Panc1 (cell line): ENCODE measurements at regions not wholly inside any gene's neighbourhood (a gene's known extent, or its start where the extent isn't known, plus 50 kb on each side); places are given as distances from the start of the nearest gene placed in this dataset.

Source experiments
- ATAC-seq: fragments of 200-7000 bp; cut with Tn5 transposase; 2 replicates; pipeline ENCODE4 v1.9.1; 2020; ENCODE audit warnings: mild to moderate bottlenecking, moderate library complexity
- BruUV-seq: library from RNA; stranded (reverse); fragments of 400-500 nt; replicated peaks from 2 replicates; lab custom pipeline; 2021; lab: Mats Ljungman, UMichigan
- CTCF ChIA-PET: fragments of 300-600 bp; sonication (Branson Sonifier 250); formaldehyde crosslinking; loops from one replicate; lab custom pipeline; 2022; ENCODE audit warnings: antibody characterized with exemption; lab: Charles Lee
- POLR2A ChIA-PET: fragments of 300-600 bp; sonication (Branson Sonifier 250); formaldehyde crosslinking; loops from one replicate; lab custom pipeline; 2022; ENCODE audit warnings: antibody characterized with exemption; lab: Charles Lee
- DNase-seq: peaks from one replicate; pipeline ENCODE4 v3.0.0-alpha.2; 2010; ENCODE audit warnings: low read depth, low spot score
- H3K27ac ChIP-seq: 2 replicates; pipeline ENCODE4 v1.5.1; 2011; ENCODE audit warnings: mild to moderate bottlenecking, low read length, inconsistent platforms
- H3K27me3 ChIP-seq: fragments of 200-500 bp; sonication (Bioruptor generic); 2 replicates; pipeline ENCODE4 v1.6.0; 2014; ENCODE audit warnings: low read length, inconsistent platforms; ENCODE audit not compliant: control insufficient read depth, insufficient read depth
- H3K36me3 ChIP-seq: fragments of 200-500 bp; sonication (Bioruptor generic); 2 replicates; pipeline ENCODE4 v1.5.1; 2014; ENCODE audit warnings: inconsistent platforms, mild to moderate bottlenecking, low read length, moderate library complexity; ENCODE audit not compliant: control insufficient read depth, insufficient read depth
- H3K4me1 ChIP-seq: 2 replicates; pipeline ENCODE4 v1.5.1; 2011; ENCODE audit warnings: inconsistent platforms, mild to moderate bottlenecking, low read length, moderate library complexity; ENCODE audit not compliant: control insufficient read depth, insufficient read depth
- H3K4me3 ChIP-seq, 2 experiments: 2 replicates each; pipeline ENCODE4 v1.5.1; 2011 to 2012; ENCODE audit warnings: low read depth in 2 of 2, low read length in 2 of 2, mild to moderate bottlenecking in 2 of 2, inconsistent platforms in 1 of 2, moderate library complexity in 1 of 2
- H3K9me3 ChIP-seq: fragments of 200-500 bp; sonication (Bioruptor generic); 2 replicates; pipeline ENCODE4 v1.5.1; 2014; ENCODE audit warnings: low read depth, mild to moderate bottlenecking, inconsistent platforms, low read length, moderate library complexity; ENCODE audit not compliant: control insufficient read depth, insufficient read depth
- CTCF ChIP-seq: fragments of 450-650 bp; IDR thresholded peaks from 2 replicates; pipeline ENCODE4 v1.5.1; 2017; ENCODE audit warnings: mild to moderate bottlenecking
- POLR2AphosphoS5 ChIP-seq: IDR thresholded peaks from 2 replicates; pipeline ENCODE4 v1.6.1; 2012; ENCODE audit warnings: mild to moderate bottlenecking, low read depth, low read length, moderate library complexity
- REST ChIP-seq, 2 experiments: IDR thresholded peaks; 2 replicates each; pipeline ENCODE4 v1.6.1; 2011 to 2012; ENCODE audit warnings: low read depth in 2 of 2, control low read depth in 1 of 2, low read length in 1 of 2, mild to moderate bottlenecking in 1 of 2, moderate library complexity in 1 of 2; ENCODE audit not compliant: insufficient read depth in 1 of 2
- SIN3A ChIP-seq: IDR thresholded peaks from 2 replicates; pipeline ENCODE4 v1.6.1; 2012; ENCODE audit warnings: low read depth, mild to moderate bottlenecking, low read length, moderate library complexity, borderline replicate concordance; ENCODE audit not compliant: insufficient read depth
- TCF7L2 ChIP-seq: IDR thresholded peaks from 2 replicates; pipeline ENCODE4 v1.6.1; 2011; ENCODE audit warnings: mild to moderate bottlenecking, low read depth, low read length, inconsistent platforms
- in situ Hi-C: cut with HindIII; loops from 2 replicates; pipeline ENCODE4 v1.10.0; 2016; ENCODE audit warnings: low sequenced_read_pairs, low pct_unique_long_range_greater_than_20kb
- intact Hi-C: fragments of 100-400 bp; cut with micrococcal nuclease; formaldehyde crosslinking; loops from one replicate; pipeline ENCODE4 v1.10.0; 2022; ENCODE audit not compliant: unreplicated experiment

- Histone ChIP-seq H3K4me3 (no peak overlapping the region), H3K9me3 (no peaks in the 10 kb centered on the region), H3K27ac (no peak overlapping the region), H3K36me3 (no peaks in the 10 kb centered on the region), H3K4me1 (no peaks in the 10 kb centered on the region), H3K27me3 (no peaks in the 10 kb centered on the region; the same call in 1 of the 2 replicates)
- CTCF ChIA-PET, result no interaction called here
- intact Hi-C loops (no loop called here), in situ Hi-C loops (no loop called here)
- no TSS peak for BruUV-seq
- no peak for ATAC-seq
- no peak for DNase-seq
- POLR2A ChIA-PET, result no interaction called here
- TF ChIP-seq POLR2AphosphoS5 (no peak), TCF7L2 (no peak), SIN3A (no peak), CTCF (no peak), REST (IDR thresholded peaks at IDR 0.05; ENCODE audit: insufficient read depth in 1 of 2, low read depth in 2 of 2, low read length in 1 of 2) (no peak)
Observed at GRCh38 chr9:83153030-83153429, 90.1 kb upstream of the RASEF start.

- BruUV-seq, result no TSS peak
- H3K27me3 ChIP-seq, result no peaks in the 10 kb centered on the region; the same call in 1 of the 2 replicates
- ATAC-seq (no peak), DNase-seq (no peak)
- H3K27ac ChIP-seq, result no peak overlapping the region
- no peaks in the 10 kb centered on the region for H3K4me1 ChIP-seq
- TF ChIP-seq POLR2AphosphoS5, result no peak
- no peak for TF ChIP-seq CTCF
- TF ChIP-seq SIN3A, result no peak
- TF ChIP-seq REST (IDR thresholded peaks at IDR 0.05; ENCODE audit: insufficient read depth in 1 of 2, low read depth in 2 of 2, low read length in 1 of 2), result no peak
- TF ChIP-seq TCF7L2, result no peak
- ChIA-PET POLR2A (no interaction called here), CTCF (no interaction called here)
- intact Hi-C loops, result no loop called here
- H3K4me3 ChIP-seq, result no peak overlapping the region
- no peaks in the 10 kb centered on the region for H3K36me3 ChIP-seq
- no peaks in the 10 kb centered on the region for H3K9me3 ChIP-seq
- in situ Hi-C loops, result no loop called here
Observed at GRCh38 chr9:83151627-83152137, 88.7 kb upstream of the RASEF start.
